GM12873 (cell line): ENCODE measurements at regions not wholly inside any gene's neighbourhood (a gene's known extent, or its start where the extent isn't known, plus 50 kb on each side); places are given as distances from the start of the nearest gene placed in this dataset.

Experiments
- CTCF ChIP-seq: IDR thresholded peaks from 2 replicates; pipeline ENCODE4 v1.5.1; 2012; ENCODE audit warnings: low read depth, mild to moderate bottlenecking, moderate library complexity, low read length, control low read depth; ENCODE audit not compliant: insufficient read depth; ENCODE audit errors: missing control alignments

- no peak for TF ChIP-seq CTCF
Measured at GRCh38 chr4:31104043-31104442, 383.9 kb downstream of the PCDH7 start.

GRCh38 chr4:31104577-31104976, 384.4 kb downstream of the PCDH7 start:
- TF ChIP-seq CTCF = no peak

- TF ChIP-seq CTCF = no peak
Measured at GRCh38 chr4:31106419-31106818, 386.2 kb downstream of the PCDH7 start.

GRCh38 chr4:31107362-31107761, 387.2 kb downstream of the PCDH7 start:
- no peak for TF ChIP-seq CTCF

GRCh38 chr4:31108762-31109161, 388.6 kb downstream of the PCDH7 start:
- TF ChIP-seq CTCF = no peak

- no peak for TF ChIP-seq CTCF
Measured at GRCh38 chr4:31111790-31112189, 391.6 kb downstream of the PCDH7 start.

GRCh38 chr4:31114816-31115215, 394.6 kb downstream of the PCDH7 start:
- TF ChIP-seq CTCF = no peak
